ENCODE measurements at regions not wholly inside any gene's neighbourhood (a gene's known extent, or its start where the extent isn't known, plus 50 kb on each side); places are given as distances from the start of the nearest gene placed in this dataset.

GRCh38 chr11:92492372-92492771, 267.8 kb downstream of the FAT3 start:
- no peak for DNase-seq

DNA sequence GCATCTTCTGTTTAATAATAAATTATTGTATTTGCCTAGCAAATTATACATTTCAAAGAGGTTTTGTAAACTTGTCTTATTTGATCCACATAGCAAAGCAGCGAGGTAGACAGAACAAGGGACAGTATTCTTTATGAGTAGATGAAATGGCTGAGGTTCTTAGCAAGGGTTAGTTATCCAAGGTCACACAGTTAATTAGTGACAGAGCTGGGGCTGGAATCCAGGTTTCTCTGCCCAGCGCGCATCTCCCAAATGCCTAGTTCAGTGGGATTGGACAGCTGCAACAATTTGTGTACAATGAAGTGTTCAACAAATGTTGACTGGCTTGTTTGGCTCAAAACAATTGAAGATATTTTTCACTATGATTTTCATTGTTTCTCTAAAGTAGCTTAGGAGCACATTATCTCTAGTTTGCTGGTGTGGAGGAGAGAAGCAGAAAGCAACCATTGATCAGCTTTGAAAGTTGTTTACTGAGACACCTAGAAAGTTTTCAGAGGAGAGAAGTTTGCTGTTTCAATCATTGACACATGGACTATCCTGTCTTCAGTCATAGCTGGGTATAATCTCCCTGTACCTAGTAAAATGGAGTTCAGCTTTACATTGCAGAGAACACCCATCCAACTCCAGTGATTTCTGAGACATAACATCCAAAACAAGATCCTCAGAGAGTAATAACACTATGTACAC, 270.6 kb downstream of the FAT3 start:
- no peak for DNase-seq

- DNase-seq = no peak
These were observed 275.8 kb downstream of the FAT3 start for GRCh38 chr11:92500453-92500852.

DNA sequence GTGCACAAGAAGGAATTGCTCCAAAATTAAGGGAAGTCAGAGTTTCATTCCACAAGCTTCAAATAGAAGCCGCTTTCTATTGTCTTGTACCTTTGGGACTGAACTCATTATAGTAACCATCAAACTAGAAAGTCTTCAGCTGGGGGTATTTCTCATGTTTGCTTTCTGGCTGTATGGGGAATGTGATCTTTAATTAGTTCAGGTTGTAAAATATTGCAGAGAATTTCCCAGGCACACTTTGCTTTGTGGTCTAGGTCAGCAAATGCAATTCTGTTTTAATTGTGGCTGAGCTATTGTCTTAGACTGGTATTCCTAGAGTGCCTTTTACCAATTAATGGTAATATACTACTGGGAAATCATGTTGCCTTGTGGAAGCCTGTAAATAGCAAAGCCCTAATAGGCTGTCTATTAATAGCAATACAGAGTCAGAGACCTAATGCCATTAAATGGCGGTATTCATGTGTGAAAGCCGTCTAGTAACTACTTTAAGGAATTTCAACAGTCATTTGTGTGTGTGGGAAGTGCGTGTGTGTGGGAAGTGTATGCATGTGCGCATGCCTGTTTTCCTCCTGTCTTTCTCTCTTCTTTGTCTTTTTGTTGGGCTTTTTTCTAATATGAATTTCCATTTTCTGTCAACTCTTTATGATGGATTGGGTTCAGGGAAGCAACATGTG, 276.6 kb downstream of the FAT3 start:
- no peak for DNase-seq

DNA sequence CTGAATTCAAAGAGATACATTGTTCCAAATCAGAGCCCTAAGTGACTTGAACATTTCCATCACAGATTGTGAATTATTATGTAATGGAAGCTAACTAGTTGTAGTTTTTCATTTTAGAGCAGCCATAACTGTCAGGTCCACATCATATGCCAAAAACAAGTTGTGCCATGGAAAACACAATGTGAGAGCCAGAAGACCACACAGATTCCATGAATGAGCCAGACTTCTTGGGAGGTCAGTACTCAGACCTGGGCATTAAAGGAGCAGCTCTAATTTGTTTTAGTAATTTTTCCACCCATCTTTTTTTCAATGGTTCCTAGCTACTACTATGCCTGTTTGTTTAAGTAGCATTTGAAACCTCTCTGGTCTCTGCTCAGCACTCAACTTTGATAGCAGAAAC, 279.4 kb downstream of the FAT3 start:
- no peak for DNase-seq

DNA sequence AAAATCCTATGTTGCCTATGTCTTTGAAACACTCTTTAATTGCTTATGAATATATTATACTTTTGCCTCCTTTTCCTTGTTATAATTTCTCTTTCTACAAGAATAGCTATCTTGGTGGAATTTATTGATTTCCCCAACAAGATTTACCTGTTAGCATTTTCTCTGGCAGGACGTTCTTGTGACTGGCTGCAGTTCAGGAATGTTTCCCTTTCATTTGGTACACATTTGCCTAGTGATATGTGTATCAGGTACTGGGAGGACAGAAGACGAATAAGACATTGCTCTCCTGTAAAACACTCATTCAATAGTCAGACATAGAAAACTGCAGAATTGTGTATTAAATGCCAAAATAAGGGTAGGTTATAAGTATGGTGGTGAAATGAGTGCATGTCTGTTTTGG, 279.9 kb downstream of the FAT3 start:
- DNase-seq = no peak

- no peak for DNase-seq
These were observed 281.1 kb downstream of the FAT3 start for GRCh38 chr11:92505689-92506088.

DNA sequence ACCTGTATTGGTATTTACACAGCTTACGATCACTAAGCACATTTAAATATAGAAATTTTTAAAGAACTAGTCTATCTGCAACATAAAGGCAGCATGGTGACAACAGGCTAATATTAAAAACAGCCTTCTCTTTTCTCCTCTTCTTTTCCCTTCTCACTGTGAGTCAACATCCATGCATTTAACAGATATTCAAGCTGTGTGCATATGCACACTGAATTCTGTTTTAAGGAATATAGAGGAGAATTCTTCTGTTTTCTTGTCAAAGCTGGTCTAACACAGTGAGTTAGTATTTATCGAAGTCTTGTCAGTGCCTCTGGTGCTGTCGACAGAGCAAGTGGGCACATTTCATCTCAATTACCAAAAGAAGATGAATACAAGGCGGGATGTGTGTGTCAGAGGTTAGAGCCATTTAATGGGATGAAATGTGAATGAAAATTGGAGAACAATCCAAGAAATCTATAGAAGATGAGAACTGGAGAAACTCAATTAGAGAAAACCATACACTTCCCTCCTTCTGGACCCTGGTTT, 282.3 kb downstream of the FAT3 start:
- DNase-seq = no peak

- no peak for DNase-seq
These were observed 286.0 kb downstream of the FAT3 start for GRCh38 chr11:92510591-92510990.

DNA sequence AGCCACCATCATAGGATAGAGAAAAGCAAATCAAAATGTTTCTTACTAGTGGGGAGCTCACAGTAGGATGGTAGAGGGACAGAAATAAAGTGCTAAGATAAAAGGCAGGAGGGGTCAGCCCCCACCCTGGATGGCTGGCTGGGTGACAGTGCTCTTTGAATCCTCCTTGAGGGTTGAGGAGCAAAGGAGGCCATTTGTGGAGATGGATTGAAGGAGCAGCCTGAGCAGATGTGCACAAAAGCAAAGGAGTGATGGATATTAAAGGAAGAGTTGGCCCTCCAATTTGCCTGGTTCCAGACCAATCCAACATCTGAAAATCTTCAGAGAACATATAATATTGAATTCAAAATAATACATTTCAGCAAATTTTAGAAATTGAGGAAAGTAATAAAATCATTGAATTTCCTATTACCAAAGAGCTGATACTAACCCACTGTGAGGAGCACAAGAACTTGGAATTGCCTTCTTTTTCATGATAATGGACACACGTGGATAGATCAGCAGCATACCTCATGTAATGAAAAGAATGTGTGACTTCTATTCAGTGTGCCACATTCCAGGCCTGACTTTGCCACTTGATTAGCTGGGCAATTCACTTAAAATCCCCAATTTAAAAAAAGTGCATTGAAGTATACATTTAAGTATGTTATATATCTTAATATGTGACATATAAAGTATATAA, 287.0 kb downstream of the FAT3 start:
- no peak for DNase-seq

DNA sequence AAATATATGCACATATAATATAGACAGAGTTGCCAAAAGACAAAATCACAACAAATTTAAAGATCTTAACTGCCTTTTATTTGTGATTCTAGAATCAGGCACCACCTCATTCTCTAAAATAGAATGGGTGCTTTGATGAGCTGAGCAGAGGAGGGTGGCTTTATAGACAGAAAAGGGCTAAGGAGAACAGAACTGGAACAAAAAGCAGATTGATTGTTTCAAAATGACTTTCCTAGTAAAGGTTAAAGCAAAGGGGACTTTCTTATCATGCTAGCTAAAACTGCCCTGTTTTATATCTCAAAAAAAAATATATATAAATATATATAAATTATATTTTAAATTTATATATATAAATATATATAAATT, 287.6 kb downstream of the FAT3 start:
- no peak for DNase-seq

GRCh38 chr11:92523611-92524010, 299.0 kb downstream of the FAT3 start:
- DNase-seq = no peak

DNA sequence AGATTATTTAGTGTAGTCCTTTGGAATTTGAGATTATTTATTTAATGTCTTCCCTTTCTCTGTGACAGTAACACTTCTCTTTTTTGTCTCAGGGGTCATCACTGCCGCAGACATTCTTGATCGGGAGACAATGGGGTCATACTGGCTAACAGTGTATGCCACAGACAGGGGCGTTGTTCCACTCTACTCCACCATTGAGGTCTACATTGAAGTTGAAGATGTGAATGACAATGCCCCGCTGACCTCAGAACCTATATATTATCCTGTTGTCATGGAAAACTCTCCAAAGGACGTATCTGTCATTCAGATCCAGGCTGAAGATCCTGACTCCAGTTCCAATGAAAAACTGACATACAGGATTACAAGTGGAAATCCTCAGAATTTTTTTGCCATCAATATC, 299.9 kb downstream of the FAT3 start:
- no peak for DNase-seq

- no peak for DNase-seq
These were observed 302.8 kb downstream of the FAT3 start for GRCh38 chr11:92527467-92527866.

DNA sequence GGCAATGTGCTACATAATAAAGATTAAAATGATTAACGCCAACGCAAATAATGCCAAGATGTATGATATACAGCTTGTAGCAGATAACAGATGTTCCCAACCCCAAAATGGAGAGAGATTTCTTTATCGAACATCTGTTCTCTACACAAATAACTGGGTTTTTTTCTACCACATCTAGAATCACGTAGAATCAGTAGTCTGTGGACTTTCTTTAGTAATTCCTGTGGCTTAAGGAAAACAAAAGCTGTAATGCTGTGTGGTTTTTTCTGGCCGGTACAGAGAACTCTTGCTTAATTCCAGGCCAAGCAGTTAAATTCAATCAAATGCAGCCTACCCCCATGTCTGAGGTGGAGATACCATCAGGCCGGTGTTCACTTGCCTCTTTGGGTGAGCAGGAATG, 303.4 kb downstream of the FAT3 start:
- no peak for DNase-seq

GRCh38 chr11:92531065-92531739, 306.6 kb downstream of the FAT3 start:
- no peak for DNase-seq

DNA sequence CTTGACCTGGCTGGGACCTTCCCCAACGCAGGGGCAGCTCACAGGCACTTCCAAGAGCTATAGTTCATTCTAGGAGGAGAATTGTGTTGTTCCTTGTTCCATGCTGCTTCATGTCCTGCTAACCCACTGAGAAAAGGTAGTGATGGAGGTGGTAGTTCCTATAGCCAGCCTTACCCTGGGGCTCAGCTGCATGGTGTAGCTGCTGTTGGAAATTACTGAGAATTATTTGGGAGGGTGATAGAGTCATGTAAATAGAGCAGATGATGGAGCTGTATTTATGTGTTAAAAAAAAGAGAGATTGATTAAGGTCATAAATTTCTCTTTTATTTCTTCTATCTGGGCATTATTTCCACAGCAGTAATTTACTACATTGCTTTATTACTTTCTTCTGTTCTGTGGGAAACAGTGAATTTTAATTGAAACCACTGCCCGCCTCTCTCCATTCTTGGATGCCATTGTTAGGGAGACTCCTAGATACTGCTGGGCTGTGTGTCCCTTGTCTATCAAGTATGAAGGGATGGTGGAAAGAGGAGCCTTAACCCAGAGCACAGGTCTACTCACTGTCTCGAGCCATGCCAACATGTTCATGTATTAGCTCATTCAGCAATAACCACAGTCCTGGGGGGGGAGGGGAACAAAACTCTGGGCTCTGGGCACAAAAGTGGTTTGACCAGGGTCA, 309.2 kb downstream of the FAT3 start:
- DNase-seq = no peak

DNA sequence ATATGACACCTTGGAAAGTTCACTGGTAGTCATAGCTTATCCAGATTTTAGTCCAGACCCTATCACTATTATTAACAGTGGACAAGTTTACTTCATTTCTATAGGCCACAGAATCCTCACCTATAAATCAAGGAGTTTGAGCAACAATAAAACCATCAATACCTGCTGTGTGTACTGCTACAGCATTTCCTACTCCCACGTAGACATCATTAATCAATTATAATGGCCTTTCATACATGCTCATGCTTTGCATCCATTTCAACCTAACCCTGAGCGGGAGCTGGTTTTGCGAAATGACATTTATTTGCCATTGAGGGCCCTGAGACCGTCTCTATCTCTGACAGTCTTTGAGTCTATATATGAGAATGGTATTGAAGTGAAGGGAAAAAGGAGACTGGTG, 312.3 kb downstream of the FAT3 start:
- no peak for DNase-seq

- DNase-seq = no peak
These were observed 315.5 kb downstream of the FAT3 start for GRCh38 chr11:92540096-92540495.

DNA sequence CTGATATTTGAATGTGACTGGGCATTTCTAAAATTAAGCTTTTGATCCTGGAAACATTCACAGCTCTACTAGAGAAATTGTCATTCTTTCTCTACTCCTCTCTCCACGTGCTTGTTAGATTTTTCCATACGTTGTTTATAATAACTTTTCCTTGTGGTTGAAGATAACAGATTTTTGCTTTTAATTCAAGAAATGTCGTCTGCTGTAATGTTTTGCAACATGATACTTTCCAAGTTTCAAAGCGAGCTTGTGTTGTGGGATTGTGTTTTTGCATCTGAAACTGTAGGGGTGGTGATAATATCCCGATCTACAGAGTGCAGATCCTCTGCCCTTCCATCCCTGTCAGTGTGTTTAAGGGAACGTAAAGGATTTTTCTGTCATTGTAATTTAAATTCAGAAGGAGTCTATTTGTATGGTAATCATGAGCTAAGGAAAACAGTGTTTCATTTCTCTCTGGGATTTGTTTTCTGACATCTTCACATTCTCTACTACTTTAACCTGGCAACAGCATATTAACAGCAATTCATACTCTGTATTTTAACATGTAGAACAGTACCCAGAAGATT, 321.4 kb downstream of the FAT3 start:
- DNase-seq = no peak

DNA sequence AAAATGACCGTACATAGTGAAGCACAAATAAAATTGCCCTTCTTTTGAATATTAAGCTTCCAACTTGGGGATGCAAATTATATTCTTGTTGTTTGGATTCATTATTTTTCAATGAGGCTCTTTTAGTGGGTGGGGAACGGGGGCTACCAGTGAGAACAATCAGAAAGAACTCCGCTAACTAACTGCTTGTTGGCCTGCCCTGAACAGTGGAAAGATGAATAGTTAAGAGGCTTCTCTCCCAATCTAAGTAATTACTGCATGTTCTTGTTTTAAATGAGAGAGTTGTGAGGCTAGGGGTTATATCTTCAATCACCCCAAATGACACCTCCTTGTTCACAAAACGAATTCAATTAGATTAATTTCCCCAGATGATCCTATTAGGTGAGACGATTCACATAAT, 322.0 kb downstream of the FAT3 start:
- no peak for DNase-seq

- DNase-seq = no peak
These were observed 325.8 kb downstream of the FAT3 start for GRCh38 chr11:92550411-92550810.

DNA sequence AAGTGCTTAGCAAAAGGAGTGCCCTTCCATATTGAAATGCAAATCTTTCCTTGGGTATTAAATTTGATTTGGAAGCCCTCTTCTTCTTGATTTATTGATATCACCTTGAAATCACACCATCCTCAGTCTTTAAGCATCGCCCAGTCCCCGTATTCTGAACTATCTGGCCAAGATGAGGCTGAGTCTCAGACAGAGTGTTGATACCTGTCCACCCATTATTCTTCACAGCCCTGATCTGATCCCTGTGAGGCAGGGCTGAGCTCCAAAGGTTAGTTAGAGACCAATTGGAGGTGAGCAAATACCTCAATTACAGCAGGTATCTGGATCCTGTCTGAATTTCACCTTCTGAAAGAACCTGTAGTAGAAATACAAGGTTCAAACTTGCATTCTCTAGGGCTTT, 326.3 kb downstream of the FAT3 start:
- DNase-seq = no peak

All from hematopoietic multipotent progenitor cell treated with erythropoietin and hydrocortisone succinate and interleukin-3 and kit ligand, for 6 days (in vitro differentiated cells).